ENCODE measurements at regions not wholly inside any gene's neighbourhood (a gene's known extent, or its start where the extent isn't known, plus 50 kb on each side); places are given as distances from the start of the nearest gene placed in this dataset.

GRCh38 chr1:239218301-239218700 lies 168.1 kb upstream of the CHRM3 start:
- DNase-seq (ENCODE audit: low read depth in 4 of 4, low spot score in 1 of 4): no peak

GRCh38 chr1:239212811-239213220 lies 173.6 kb upstream of the CHRM3 start:
- DNase-seq (ENCODE audit: low read depth in 4 of 4, low spot score in 1 of 4): no peak

GRCh38 chr1:239209591-239209990 lies 176.8 kb upstream of the CHRM3 start:
- no peak for DNase-seq (ENCODE audit: low read depth in 4 of 4, low spot score in 1 of 4)

GRCh38 chr1:239204401-239204800 lies 182.0 kb upstream of the CHRM3 start:
- DNase-seq (ENCODE audit: low read depth in 4 of 4, low spot score in 1 of 4): no peak

GRCh38 chr1:239197871-239198270 lies 188.5 kb upstream of the CHRM3 start:
- no peak for DNase-seq (ENCODE audit: low read depth in 4 of 4, low spot score in 1 of 4)

- DNase-seq (ENCODE audit: low read depth in 4 of 4, low spot score in 1 of 4): no peak
Measured at GRCh38 chr1:239189998-239190512, 196.3 kb upstream of the CHRM3 start.

GRCh38 chr1:239186487-239186886 lies 199.9 kb upstream of the CHRM3 start:
- no peak for DNase-seq (ENCODE audit: low read depth in 4 of 4, low spot score in 1 of 4)

- DNase-seq (ENCODE audit: low read depth in 4 of 4, low spot score in 1 of 4): no peak
Measured at GRCh38 chr1:239185245-239185619, 201.1 kb upstream of the CHRM3 start.

- DNase-seq (ENCODE audit: low read depth in 4 of 4, low spot score in 1 of 4): no peak
Measured at GRCh38 chr1:239184561-239185244, 201.7 kb upstream of the CHRM3 start.

- no peak for DNase-seq (ENCODE audit: low read depth in 4 of 4, low spot score in 1 of 4)
Measured at GRCh38 chr1:239178961-239179360, 207.4 kb upstream of the CHRM3 start.

GRCh38 chr1:239174880-239175279 lies 211.5 kb upstream of the CHRM3 start:
- DNase-seq (ENCODE audit: low read depth in 4 of 4, low spot score in 1 of 4): no peak

- no peak for DNase-seq (ENCODE audit: low read depth in 4 of 4, low spot score in 1 of 4)
Measured at GRCh38 chr1:239170828-239171227, 215.5 kb upstream of the CHRM3 start.

- no peak for DNase-seq (ENCODE audit: low read depth in 4 of 4, low spot score in 1 of 4)
Measured at GRCh38 chr1:239169276-239169675, 217.1 kb upstream of the CHRM3 start.

- DNase-seq (ENCODE audit: low read depth in 4 of 4, low spot score in 1 of 4): no peak
Measured at GRCh38 chr1:239164451-239165180, 221.8 kb upstream of the CHRM3 start.

GRCh38 chr1:239155466-239156091 lies 230.8 kb upstream of the CHRM3 start:
- DNase-seq (ENCODE audit: low read depth in 4 of 4, low spot score in 1 of 4): no peak

- DNase-seq (ENCODE audit: low read depth in 4 of 4, low spot score in 1 of 4): no peak
Measured at GRCh38 chr1:239151937-239152336, 234.4 kb upstream of the CHRM3 start.

GRCh38 chr1:239140968-239141367 lies 245.4 kb upstream of the CHRM3 start:
- DNase-seq (ENCODE audit: low read depth in 4 of 4, low spot score in 1 of 4): no peak

GRCh38 chr1:239139801-239140200 lies 246.6 kb upstream of the CHRM3 start:
- no peak for DNase-seq (ENCODE audit: low read depth in 4 of 4, low spot score in 1 of 4)

- no peak for DNase-seq (ENCODE audit: low read depth in 4 of 4, low spot score in 1 of 4)
Measured at GRCh38 chr1:239128541-239128940, 257.8 kb upstream of the CHRM3 start.

GRCh38 chr1:239126884-239127283 lies 259.5 kb upstream of the CHRM3 start:
- DNase-seq (ENCODE audit: low read depth in 4 of 4, low spot score in 1 of 4): no peak

- DNase-seq (ENCODE audit: low read depth in 4 of 4, low spot score in 1 of 4): no peak
Measured at GRCh38 chr1:239125893-239126292, 260.5 kb upstream of the CHRM3 start.

GRCh38 chr1:239125027-239125426 lies 261.3 kb upstream of the CHRM3 start:
- DNase-seq (ENCODE audit: low read depth in 4 of 4, low spot score in 1 of 4): no peak

Data from stimulated activated CD4-positive, alpha-beta T cell treated with anti-CD3 and anti-CD28 coated beads, Interleukin-1b, Interleukin-23, amount 100 ng/mL, for 24 hours (primary cell).